ENCODE measurements at regions not wholly inside any gene's neighbourhood (a gene's known extent, or its start where the extent isn't known, plus 50 kb on each side); places are given as distances from the start of the nearest gene placed in this dataset.
A peak's percentile ranks its signal among the peaks of the same experiment; 100 is the strongest.
"Not testable (repeated sequence)": the region's sequence is repeated elsewhere in the genome, so short reads cannot be mapped to it uniquely, and the experiment has no call there.

DNA sequence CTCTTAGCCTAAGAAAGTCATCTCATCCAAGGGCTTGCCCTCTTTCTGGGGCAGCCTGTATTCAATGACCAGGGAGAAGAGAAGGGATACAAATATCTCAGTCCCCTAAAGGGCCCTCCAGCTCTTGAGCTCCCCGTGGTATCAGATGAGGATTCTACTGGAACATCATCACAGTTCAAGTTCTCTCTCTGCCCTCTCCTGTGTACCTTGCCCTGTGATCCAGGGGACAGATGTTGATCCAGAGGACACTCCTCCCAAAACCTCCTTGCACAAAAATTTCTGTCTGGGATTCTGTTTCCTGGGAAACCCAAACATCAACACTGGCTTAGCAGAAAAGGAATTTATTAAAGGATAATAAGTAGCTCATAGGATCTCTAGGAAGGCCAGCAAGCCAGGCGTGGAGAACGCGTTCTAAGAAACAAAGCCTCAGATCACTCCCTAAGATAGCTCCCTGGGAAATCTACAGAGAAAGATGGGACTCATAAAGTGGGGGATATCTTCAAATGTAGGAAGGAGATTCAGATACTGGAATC is 296.3 kb upstream of the KLF3 start:
- peak in 1 of 4 donors; percentile 20 for DNase-seq (ENCODE audit: low read depth in 4 of 4, low spot score in 3 of 4)

DNA sequence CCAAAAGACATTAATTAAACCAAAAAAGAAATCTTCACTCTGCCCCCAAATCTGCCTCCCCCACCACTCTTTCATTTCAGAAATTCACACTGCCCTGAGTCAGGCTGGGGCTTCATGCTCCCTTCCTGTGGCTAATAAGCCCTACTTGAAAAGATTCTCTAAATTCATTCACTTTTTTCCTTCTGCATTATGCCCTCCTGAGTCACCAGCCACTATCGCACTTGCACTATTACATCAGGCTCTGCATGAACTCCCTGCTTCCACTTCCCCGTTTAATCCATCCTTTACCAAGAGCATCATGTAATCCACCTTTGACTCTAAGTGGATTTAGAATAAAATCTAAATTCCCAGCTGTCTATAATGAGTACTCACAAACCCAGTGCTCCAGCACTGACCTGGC is 295.4 kb upstream of the KLF3 start:
- DNase-seq (ENCODE audit: low read depth in 4 of 4, low spot score in 3 of 4), result no peak

DNA sequence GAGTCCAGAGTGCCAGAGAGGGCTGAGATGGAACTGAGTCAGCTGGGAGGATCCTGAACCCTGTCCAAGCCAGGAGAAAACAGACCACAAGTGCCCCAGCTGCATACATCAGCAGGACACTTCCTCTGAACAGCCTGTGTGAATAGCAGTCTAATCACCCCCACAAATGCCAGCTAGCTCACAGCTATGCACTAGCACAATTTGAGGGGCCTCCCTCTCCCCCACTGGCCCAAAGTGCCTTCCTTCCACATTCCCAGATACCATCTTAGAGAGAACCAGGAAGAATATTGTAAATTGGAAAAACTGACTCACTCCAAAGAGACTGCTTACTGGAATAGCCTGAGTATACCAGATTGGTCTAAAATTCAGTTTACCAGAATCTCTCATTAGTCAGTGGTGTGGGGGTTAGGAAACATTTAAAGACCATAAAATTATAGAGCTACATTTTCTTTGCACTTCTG is 292.6 kb upstream of the KLF3 start:
- no peak for DNase-seq (ENCODE audit: low read depth in 4 of 4, low spot score in 3 of 4)

DNA sequence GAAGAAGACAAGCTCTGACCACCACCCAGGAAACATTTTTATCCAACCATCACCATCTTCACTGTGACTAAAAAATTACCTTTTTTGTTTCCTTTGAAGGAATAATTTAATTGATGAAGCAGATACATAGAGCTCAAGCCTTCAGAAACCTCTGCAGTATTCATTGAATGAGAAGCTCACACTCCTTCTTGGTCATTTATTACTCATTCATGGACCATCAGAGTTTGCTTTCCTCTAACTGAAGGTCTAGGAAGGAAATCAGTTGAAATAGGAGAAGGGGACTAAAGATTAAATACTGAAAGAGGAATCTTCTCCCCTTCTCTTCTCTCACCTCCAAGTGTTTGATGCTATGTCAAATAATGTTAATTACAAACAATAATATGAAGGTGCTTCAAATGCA is 290.6 kb upstream of the KLF3 start:
- no peak for DNase-seq (ENCODE audit: low read depth in 4 of 4, low spot score in 3 of 4)

DNA sequence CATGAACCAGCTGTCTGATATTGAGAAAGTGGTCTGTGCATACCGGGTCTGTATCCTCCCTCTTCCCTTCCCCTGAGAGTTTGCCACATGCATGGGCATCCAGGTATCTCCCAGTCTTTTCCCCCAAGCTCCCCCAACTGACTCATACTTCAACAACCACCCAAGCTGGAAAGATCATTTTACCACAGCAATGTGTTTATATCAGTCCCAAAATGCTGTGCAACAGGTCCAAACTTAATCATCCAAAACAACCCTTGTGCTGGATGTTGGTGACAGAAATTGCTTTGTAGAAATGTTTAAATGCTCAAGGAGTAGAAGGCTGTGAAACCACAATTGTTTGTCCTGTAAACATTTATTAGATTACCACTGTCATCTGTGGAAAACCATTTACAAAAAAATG is 286.8 kb upstream of the KLF3 start:
- DNase-seq (ENCODE audit: low read depth in 4 of 4, low spot score in 3 of 4), result no peak

DNA sequence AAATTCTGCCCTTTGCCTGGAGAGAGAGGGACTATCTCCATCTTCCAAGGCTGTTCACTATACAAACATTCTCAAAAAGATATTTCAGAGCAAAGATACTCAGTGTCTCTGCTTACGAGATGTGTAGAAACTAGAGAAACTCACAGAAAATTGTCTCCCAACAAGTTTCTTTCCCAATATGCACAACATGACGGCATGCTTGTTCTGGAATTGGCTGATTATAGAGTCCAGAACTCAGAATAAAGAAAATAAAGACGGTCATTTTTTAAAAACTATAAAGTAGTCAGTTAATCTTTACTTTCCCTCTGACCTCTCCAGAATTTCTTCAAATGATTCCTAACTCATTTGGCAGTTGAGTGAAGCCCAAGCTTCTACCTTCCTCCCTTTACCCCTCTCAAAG is 285.5 kb upstream of the KLF3 start:
- no peak for DNase-seq (ENCODE audit: low read depth in 4 of 4, low spot score in 3 of 4)

DNA sequence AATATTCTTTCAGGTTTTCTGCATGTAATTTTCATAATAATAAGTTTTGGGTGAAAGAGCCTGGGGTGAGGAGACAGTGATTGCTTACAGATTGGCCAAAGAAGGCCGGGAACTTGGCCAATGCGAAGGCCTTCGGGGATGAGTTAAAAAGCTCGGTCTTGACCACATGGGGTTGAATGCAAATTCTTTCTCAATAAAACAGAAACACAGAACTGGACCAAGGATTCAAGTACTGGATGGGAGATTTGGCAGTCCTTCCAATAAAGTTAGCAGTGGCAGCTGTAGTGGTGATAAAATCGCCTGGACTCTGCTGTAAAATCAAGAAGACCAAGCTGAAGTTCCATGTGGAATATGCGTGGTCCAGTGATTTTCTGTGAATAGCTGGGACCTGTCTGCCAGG is 282.2 kb upstream of the KLF3 start:
- no peak for DNase-seq (ENCODE audit: low read depth in 4 of 4, low spot score in 3 of 4)

DNA sequence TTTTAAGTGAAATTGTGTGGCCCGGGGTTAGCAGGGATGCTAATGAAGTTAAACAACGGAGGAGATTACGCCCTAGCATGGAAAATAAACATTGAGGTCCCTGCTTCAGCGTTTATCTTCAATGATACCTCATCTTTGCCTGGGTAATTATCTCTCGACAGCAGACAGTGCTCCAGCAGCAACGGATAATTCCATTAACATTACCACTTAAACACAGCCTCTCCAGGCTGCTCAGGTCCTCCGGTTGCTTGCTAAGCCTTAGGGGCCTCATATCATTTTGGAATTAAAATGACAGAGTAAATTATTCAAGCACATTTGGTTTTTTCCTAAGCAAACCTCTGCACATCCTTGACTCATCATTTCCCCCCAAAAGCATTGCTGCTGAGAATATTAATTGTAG is 281.5 kb upstream of the KLF3 start:
- DNase-seq (ENCODE audit: low read depth in 4 of 4, low spot score in 3 of 4), result no peak

DNA sequence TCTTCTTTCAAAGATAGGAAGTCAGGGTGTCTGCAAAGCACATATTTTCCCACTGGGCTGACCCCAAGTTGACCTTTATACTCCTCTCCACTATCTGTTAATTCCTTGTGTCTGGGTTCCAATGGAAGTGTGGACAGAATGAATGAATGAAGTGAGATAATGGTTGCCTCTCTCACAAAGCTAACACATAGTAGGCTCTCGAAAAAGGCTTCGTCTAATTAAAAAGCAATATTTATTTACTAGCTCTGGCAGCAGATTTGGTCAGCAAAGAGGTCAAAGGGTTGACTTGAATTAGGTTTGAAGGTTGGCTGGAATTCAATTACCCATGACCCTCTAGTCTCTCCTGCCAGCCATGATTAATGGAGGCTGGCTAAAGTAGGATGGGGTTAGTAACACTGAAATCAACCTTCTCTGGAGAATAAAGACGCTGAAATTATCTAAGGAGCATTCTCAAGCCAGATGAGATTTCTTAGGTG is 280.3 kb upstream of the KLF3 start:
- peak in 1 of 4 donors; percentile 28 for DNase-seq (ENCODE audit: low read depth in 4 of 4, low spot score in 3 of 4)

DNA sequence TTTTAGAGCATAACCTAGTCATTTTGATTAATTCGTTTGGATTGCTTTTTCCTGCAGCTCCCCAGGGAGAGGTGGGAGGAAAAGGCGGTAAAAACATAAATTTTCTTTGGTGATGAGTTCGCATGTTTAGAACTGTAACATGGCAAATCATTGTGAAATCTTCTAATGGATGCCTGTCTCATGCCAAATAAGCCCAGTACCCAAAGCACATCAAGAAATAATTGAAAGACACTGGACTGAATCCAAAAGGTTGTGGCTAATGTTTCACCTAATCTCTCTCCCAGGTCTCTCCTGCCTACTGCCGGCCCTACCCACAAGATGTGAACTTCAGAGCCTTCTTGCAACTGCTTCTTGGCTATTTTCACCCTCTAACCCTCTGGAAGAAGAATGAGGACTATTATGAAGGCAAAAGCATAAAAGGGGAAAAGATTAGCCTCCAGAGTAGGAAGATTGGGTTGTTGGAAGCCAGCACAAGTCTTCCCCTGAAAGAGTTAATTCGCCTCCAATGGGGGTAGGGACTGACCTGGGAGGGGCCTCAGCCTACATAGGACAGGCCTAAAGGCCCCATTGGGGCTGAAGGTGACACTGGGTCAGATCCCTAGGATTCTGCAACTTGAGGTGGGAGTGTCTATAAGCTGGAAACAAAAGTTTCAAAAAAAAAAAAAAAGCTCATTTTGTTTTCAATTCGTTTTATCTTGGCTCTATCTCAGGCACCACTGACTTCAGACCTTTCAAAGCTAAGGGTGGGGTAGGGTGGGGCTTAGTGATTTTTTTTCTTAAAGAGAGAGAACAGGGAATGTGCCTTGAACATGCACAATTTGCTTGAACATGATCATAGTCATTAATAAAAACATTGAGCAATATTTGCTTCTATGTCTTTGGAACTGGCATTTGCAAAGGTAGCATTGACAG is 278.6 kb upstream of the KLF3 start:
- DNase-seq (ENCODE audit: low read depth in 4 of 4, low spot score in 3 of 4), result peak in 1 of 4 donors; percentile 33

DNA sequence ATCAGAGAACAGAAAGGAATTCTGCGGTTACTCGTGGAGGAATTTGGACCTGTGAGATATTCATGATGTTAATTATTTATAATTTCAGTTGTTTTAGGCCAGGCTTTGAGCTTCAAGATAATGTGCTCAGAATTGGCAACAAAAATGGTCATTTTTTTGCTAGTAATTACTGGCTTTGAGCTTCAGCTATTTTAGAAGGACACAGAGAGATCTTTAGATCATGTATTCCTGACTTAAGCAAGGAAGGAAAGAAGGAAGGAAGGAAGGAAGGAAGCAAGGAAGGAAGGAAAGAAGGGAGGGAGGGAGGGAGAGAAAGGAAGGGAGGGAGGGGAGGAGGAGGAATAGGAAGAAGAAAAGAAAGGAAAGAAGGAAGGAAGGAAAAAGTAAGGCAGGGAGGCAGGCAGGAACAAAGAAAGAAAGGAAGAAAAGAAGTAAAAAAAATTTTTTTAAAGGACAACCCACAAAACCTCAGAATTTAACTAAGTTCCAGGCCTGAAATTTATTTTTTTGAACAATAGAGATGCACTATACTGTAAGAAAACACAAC is 277.9 kb upstream of the KLF3 start:
- no peak for DNase-seq (ENCODE audit: low read depth in 4 of 4, low spot score in 3 of 4)

DNA sequence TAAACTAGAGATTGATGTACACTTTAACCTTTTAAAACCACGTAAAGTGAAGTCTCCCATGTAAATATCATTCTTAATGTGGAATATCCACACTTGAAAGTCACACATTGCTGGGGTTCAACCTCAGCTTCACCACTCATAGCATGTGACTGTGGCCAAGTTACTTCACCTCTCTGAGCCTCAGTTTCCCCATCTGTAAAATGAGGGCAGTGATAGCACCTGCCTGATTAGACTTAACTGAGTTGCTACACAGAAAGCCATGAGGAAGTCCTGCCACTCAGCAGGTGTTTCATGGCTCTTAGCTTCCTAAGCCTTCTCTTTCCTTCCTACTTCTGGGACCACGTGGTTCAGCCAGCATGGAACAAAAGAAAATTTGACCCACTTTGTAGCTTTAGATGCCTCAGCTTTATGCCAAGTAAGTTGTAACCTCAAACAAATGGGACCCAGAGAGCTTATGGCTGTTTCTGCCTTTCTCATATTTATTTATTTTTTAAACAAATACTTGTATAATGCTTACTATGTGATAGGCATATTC is 277.3 kb upstream of the KLF3 start:
- no peak for DNase-seq (ENCODE audit: low read depth in 4 of 4, low spot score in 3 of 4)

DNA sequence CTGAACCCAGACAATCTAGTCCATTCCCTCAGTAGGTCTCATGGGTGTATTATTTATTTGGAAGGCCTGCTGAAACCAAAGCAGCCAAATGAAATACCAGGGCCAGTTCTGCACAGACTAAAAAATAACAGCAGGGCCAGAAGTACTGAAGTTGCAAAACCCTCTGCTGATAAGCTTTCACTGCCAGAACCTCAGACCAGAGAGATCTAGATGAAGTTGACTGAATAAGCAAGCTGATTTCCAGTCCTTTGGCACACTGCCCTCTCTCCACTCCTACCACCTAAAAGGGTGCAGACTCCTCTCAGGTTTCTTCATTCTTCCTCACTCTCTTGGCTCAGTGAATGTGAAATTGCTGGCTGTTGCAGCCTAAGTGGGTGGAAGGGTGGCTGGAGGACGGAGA is 276.7 kb upstream of the KLF3 start:
- DNase-seq (ENCODE audit: low read depth in 4 of 4, low spot score in 3 of 4), result no peak

DNA sequence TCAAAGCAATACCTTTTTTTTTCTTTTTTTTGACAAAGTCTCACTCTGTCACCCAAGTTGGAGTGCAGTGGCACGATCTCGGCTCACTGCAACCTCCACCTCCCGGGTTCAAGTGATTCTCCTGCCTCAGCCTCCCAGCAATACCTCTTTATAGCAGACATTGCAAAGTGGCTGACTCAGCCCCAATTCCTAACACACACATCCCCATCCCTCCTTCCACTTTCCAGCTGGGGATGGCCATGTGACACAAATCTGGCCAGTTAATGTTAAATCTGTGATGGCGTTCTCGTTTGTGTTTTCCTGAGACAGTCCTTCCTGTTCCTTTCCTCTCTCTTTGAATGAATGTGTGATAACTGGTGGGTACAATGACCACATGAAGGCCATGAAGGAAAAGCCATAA is 276.2 kb upstream of the KLF3 start:
- DNase-seq (ENCODE audit: low read depth in 4 of 4, low spot score in 3 of 4), result no peak

DNA sequence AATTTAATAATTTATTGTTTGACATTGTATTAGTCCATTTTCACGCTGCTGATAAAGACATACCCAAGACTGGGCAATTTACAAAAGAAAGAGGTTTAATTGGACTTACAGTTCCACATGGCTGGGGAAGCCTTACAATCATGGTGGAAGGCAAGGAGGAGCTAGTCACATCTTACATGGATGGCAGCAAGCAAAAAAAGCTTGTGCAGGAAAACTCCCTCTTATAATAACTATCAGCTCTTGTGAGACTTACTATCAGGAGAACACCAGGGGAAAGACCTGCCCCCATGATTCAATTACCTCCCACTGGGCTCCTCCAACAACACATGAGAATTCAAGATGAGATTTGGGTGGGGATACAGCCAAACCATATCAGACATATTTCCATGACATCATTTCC is 275.1 kb upstream of the KLF3 start:
- DNase-seq (ENCODE audit: low read depth in 4 of 4, low spot score in 3 of 4), result not testable (repeated sequence)

DNA sequence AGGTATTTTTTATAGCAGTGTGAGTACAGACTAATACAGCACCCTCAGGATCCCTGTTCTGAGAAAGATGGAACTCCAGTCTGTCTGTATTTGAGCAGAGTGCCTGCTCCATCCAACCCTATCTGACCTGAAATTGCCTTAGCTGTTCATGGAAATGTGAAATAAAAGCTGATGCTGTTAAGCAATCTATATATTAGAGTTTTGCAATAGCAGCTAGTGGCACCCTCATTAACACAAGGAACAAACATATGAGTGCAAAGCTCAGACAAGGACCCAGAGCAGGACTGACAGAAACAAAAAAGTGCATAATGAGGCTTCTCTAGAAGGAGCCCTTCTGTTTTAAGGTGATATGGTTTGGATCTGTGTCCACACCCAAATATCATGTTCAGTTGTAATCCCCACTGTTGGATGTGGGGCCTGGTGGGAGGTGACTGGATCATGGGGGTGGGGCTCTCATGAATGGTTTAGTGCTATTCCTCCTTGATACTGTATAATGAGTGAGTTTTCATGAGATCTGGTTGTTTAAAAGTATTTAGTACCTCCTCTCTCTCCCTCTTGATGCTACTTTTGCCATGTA is 272.9 kb upstream of the KLF3 start:
- no peak for DNase-seq (ENCODE audit: low read depth in 4 of 4, low spot score in 3 of 4)

DNA sequence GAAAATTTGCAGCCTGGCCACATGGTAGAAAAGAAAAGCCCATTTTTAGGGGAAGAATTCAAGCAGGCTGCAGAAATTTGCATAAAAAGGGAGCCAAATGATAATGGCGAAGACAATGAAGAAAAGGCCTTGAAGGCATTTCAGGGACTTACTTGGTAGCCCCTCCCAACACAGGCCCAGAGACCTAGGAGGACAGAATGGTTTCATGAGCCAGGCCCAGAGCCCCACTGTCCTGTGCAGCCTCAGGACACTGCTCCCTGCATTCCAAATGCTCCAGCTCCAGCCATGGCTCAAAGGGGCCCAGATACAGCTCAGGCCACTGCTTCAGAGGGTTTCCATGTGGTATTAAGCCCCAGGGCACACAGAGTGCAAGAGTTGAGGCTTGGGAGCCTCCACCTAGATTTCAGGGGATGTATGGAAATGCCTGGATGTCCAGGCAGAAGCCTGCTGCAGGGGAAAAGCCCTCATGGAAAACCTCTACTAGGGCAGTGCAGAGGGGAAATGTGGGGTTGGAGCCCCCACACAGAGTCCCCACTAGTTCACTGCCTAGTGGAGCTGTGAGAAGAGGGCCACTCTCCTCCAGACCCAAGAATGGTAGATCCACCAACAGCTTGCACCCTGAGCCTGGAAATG is 271.7 kb upstream of the KLF3 start:
- no peak for DNase-seq (ENCODE audit: low read depth in 4 of 4, low spot score in 3 of 4)

DNA sequence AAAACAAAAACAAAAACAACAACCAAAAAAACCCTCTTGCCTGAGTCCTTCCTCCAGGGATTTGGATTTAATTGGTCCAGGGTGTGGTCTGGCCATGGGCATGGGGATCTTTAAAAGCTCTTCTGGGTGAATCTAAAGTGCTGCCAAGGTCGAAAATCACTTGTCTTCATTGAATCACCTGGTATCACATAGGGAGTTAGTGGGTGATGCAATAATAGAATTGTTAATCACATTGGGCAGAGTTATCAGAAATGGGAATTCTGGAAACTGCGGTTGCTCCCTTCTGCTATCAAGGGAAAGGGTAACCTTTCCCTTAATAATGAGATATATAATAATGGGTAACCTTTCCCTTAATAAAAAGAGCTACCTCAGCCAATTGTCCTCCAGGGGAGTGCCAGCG is 267.9 kb upstream of the KLF3 start:
- DNase-seq (ENCODE audit: low read depth in 4 of 4, low spot score in 3 of 4), result no peak

DNA sequence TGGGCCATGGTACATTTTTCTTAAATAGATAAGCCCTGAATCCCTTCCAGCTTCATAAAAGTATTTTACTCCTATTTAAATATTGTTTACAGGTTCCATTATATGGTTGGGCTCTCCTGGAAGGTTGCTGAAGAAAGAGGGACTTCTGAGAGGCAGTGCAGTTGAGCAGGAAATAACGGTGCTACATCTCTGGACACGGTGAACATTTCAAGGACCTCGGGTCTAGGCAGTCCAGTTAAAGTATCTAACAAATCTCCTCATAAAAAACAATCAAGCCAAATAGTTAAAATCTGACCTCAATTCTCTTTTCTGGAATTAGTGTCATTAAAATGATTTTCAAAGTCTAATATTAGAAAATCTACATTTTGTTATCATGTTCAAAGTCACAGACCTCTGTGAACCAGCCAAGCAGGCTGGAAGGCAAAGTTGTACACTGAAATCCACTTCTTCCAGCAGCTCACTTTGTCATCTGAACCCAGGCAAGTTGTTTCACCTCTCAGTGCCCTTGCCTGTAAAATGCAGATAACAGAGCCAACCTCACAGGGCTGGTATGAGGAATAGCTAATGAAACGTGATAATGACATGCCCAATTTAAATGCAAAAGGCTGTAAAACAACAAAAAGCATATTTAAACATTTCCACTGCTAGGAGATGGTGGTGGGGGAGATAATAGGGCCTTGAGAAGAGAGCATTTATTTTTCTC is 267.0 kb upstream of the KLF3 start:
- DNase-seq (ENCODE audit: low read depth in 4 of 4, low spot score in 3 of 4), result no peak

DNA sequence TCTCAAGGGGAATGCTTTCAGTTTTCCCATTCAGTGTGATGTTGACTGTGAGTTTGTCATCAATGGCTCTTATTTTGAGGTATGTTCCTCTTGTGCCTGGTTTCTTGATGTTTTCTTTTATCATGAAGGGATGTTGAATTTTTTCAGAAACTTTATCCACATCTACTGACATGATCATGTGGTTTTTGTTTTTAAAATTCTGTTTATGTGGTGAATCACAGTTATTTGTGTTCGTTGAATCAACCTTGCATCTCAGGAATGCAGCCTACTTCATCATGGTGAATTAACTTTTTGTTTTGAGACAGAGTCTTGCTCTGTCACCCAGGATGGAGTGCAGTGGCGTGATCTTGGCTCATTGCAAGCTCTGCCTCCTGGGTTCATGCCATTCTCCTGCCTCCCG is 263.1 kb upstream of the KLF3 start:
- DNase-seq (ENCODE audit: low read depth in 4 of 4, low spot score in 3 of 4), result no peak
